HG03558 (cell line): ENCODE measurements at regions not wholly inside any gene's neighbourhood (a gene's known extent, or its start where the extent isn't known, plus 50 kb on each side); places are given as distances from the start of the nearest gene placed in this dataset.
"Not testable (repeated sequence)": the region's sequence is repeated elsewhere in the genome, so short reads cannot be mapped to it uniquely, and the experiment has no call there.

ENCODE experiments used
- ATAC-seq: cut with Tn5 transposase; IDR thresholded peaks from one replicate; pipeline ENCODE4 v1.9.1; 2021; ENCODE audit warnings: moderate number of reproducible peaks; ENCODE audit not compliant: unreplicated experiment; ENCODE audit errors: extremely low read depth

- ATAC-seq = no peak
Observed at GRCh38 chr6:167227984-167228383, 63.1 kb upstream of the UNC93A start.

GRCh38 chr6:167229586-167229985, 61.5 kb upstream of the UNC93A start:
- no peak for ATAC-seq

GRCh38 chr6:167230288-167230687, 60.8 kb upstream of the UNC93A start:
- no peak for ATAC-seq

GRCh38 chr6:167232356-167232755, 58.8 kb upstream of the UNC93A start:
- ATAC-seq = no peak

- no peak for ATAC-seq
Observed at GRCh38 chr6:167233490-167233889, 57.6 kb upstream of the UNC93A start.

DNA sequence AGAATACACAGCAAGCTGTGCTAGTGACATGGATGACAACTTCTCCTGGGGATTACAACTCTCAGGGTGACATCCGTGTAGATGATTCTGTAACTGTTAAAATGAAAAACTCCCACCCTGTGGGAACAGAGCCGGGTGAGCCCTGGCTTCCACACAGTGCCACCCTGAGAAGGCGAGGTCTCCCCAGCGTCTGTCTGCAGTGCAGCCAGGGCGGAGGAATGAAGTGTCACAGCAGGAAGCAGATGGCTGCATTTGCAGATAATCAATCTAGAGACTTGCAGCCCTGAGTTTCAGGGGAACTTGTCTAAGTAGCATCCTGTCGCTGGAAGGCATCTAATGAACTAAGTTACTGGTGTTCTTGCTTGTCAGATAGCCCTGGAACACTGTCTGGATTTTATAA, 56.5 kb upstream of the UNC93A start:
- ATAC-seq = not testable (repeated sequence)

DNA sequence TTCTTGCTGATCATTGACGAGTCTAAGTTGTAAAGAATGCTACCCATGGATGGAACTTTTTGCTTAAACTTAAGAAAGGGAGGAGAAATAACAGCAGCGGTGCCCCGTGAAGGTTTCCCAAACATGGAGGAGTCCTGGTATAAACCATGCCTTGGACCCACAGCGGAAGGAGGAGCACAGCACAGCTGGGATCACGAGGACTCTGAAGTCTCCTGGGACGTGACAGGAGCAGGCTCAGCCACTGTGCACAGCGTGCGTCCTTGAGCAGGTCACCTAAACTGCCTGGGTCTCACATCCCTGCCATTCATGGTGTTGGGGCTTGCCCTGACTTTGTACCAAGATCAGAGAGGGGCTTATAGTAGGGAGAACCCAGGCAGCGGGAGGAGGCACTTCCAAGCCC, 56.1 kb upstream of the UNC93A start:
- no peak for ATAC-seq

DNA sequence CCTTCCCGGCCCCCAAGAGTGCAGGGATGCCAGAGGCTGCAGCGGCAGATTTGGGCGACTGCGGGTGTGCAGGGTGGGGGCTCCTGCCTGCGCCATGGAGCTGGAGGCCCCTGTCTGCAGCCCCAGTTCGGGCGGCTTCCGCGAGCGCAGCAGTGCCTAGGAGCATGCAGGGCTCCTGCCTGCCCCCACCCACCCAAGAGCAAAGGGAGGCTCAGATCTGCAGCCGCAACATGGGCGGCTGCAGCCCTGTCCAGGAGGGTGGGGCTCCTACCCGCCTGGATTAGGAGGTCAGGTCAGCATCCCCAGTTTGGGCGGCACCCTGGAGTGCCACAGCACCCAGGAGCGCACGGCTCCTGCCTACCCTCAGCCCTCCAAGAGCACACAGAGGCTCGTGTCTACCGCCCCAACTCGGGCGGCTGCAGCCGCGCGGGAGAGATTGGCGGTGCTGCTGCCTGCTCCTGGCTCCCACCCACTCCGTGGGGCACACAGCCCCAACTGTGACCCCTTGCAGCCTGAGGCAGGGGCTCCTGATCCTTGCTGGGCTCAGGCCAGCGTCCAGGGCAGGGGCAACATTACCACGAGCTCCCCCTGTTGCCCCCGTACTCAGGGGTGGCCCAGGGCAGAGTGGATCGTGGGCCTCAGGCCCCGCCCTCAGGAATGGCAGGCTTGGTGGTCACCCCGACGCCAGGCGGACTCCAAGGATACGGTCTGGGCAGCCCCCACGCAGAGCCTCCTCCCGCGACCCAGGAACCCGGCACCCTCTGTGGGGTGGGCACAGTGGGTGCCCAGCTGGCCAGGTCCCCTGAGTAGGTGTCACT, 55.5 kb upstream of the UNC93A start:
- no peak for ATAC-seq

GRCh38 chr6:167236239-167236571, 54.9 kb upstream of the UNC93A start:
- no peak for ATAC-seq

DNA sequence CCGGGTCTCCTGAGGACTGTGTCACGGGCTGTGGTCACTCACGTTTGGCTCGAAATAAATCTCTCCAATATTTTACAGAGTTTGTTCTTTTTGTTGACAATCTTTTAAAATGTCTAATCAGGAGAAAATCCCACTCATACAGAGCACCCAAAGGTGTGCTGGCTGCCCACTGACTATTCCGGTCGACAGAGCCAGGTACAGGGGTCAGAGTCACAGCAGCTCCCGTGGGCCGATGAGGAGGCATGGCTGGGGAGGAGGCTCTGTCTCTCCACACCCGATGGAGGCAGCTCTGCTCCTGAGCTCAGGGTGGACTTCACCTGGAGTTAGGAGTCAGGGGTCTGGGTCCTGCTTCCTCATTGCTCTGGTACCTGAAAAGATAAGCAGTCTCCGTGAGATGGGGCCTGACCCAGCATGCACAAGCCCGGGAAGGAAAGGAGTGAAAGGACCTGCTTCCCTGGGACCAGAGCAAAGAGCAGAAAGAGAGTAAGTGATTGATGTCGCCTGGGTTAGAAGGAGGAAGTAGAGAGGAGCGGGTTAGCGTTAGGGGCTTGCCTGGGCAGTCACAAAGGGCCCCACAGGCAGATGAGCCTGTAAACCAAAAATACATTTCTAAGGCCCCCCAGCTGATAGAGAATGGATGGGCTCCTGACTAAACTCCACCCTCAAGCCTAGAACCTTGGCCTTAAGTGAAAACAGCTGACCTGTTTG, 53.5 kb upstream of the UNC93A start:
- no peak for ATAC-seq

DNA sequence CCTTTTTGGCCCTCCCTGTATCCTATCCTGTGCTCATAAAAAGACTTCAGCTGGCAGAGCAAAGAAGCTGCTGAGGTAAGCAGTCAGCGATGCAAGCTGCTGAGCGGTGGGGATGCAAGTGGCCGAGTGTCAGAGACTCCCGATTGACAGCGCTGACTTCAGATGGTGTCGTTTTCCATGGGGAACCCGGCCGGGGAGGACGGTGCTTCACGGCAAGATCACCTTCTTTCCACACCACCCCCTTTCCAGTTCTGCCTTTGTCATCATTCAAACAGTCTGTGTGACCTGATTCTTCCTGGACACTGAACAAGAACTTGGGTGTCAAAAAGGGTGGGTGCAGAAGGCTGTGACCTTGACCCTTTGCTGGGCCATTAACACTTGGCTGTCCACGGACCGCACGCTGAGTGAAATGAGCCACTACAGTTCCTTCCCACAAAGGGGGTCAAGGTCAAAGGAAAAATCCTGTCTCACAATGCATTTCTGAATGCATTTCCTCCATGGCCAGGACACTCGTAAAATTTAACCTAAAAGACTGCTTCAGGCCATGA, 52.9 kb upstream of the UNC93A start:
- ATAC-seq = no peak

GRCh38 chr6:167238694-167239467, 52.2 kb upstream of the UNC93A start:
- no peak for ATAC-seq

GRCh38 chr6:167239470-167239869, 51.6 kb upstream of the UNC93A start:
- not testable (repeated sequence) for ATAC-seq

GRCh38 chr6:167240034-167240541, 51.0 kb upstream of the UNC93A start:
- ATAC-seq = no peak
